GM18861 (cell line): ENCODE measurements at regions not wholly inside any gene's neighbourhood (a gene's known extent, or its start where the extent isn't known, plus 50 kb on each side); places are given as distances from the start of the nearest gene placed in this dataset.
A peak's percentile ranks its signal among the peaks of the same experiment; 100 is the strongest.

Experiments
- ATAC-seq: cut with Tn5 transposase; IDR thresholded peaks from one replicate; pipeline ENCODE4 v1.9.1; 2021; ENCODE audit not compliant: unreplicated experiment

- no peak for ATAC-seq
Measured at GRCh38 chr3:190790185-190790584, 72.3 kb downstream of the GMNC start.

DNA sequence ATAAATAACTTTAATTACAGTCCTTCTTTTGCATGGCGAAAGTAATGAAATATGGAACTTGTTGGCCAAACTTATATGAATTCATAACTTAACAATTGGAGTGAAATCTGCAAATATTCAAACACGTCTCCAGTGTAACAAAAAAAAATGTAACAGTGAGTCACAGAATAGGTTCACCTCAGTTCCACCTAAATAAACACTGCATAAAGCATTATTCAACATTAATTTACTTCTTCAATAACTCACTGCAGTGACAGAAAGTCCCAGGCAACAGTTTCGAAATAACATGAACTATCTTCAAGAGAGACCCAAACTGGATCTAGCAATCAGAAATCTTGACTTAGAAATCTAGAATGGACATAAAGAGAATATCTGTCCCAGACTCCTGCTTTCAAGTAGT is 75.6 kb downstream of the GMNC start:
- no peak for ATAC-seq

DNA sequence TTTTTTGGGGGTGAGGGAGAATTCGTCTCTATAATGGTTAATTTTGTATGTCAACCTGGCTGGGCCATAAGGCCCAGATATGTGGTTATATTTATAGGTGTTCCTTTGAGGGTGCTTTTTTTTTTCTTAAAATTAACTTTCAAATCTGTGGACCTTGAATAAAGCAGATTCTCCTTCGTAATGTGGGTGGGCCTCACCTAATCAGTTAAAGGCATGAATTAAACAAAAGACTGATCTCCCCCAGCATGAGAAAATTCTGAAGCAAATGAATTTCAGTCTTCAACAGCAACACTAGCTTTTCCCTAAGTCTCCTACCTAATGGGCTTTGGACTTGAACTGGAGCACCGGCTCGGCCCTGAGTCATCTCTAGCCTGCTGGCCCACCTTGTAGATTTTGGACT is 77.4 kb downstream of the GMNC start:
- ATAC-seq = no peak

GRCh38 chr3:190780524-190780923 is 82.0 kb downstream of the GMNC start:
- no peak for ATAC-seq

DNA sequence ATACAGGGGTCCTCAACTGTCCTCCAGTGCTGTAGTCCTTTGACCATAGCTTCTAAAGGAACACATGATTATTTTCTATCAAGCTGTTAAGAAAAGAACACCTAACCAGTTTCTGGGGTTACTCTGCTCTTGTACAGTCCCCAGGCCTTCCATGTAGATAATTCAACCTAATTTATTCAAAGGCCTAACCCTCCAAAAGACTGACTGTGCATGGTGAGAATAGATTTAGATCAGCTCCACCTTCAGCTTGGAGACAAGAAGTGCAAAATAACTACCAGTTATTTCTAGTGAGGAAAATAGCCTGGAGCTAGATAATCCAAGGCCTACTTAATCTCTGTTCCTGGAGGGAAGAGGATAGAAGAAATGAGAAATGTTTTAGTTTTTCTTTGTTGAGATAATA is 87.9 kb downstream of the GMNC start:
- no peak for ATAC-seq

DNA sequence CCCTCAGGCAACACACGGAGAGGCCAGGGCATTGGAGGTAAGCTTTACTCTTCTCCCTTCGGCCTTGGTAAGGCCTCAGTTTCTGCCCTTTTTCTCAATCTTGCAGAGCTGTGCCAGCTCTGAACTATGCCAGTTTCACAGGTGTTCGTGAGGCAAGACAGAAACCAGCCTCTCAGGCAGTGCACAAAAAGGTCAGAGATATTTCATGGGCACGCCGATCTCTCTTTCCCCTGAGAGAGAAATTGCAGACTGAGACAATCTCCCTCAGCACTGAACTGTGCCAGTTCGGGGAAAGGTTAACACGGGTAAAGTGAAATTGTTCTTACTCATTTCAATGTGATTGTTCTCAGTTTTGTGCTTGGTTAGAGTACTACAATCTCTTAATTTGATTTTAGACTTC is 88.5 kb downstream of the GMNC start:
- ATAC-seq = no peak

- no peak for ATAC-seq
Measured at GRCh38 chr3:190772831-190773230, 89.7 kb downstream of the GMNC start.

GRCh38 chr3:190768891-190769290 is 93.6 kb downstream of the GMNC start:
- ATAC-seq = no peak

DNA sequence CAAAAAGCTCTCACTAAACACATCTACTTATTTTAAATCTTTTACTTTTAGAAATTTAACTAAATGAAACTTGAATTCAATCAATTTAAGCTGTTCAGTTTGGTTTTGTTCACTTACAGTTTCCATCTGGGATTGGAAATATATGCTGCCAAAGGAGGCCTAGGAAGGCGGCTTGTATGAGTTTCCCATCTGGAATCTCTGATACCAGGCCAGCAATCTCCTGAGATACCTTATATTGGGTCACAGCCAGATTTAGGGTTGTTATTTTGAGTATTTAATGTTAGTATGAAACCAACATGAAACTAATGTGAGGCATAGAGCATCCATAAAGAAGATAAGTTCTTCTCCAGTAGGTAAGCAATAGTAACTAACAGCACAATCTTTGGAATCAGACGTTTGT is 94.6 kb downstream of the GMNC start:
- no peak for ATAC-seq

DNA sequence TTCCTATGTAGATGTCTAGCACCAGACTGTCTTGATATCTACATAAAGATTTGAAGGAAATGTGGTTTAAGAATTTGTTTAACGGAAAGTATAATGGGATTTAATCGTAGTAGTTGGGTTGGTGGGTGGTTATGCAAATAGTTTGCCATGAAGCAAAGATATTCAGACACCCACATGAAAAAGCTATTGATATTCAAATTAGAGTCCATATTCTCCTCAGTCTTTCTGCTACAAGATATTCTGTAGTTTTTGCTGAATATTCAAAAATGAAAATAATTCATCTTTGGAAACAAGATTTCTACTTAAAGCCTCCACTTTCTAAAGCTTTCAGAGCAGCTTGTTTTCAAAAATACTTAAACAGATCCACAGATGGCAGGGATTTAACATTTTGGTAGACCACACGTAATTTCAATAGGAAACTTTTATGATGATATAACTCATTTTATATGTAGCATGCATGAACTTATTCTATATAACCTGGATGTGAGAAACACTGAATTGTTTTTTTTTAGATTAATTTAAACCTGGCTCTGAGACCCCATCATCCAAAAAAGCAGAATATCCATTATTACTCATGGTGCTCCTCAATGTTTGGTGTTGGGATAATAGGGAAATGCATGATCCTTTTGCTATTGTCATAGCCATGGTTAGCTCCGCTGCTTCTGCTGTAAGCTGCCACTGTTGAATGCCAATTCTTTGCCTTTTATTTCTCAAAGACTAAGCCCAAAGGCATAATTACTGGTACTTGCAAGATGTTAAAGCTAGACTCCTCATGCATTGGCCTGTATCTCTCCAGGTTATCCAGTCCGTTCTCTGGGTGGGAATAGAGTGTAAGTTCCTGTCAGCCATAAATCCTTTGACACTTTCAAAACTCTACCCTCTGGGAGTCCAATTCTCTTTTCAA is 98.0 kb downstream of the GMNC start:
- no peak for ATAC-seq

GRCh38 chr3:190762801-190763200 is 99.7 kb downstream of the GMNC start:
- no peak for ATAC-seq

DNA sequence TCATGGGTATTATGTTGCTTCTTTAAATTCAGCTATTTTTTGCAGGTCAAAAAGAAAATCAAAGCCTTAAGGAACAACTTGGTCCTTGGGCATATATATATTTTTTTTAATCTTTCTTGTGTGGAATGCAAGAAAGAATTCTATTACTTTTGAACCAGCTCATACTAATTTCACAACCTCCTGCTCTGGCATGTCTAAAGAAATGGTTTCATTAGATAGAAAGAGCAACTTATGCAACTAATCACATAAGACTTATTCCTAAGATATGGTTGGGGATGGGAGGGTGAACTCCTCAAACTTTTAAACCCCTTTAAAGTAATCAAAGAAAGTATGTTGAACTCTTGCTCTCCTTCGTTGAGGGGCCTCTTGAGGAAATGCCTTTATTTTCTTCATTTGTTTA is 114.9 kb downstream of the GMNC start:
- no peak for ATAC-seq

DNA sequence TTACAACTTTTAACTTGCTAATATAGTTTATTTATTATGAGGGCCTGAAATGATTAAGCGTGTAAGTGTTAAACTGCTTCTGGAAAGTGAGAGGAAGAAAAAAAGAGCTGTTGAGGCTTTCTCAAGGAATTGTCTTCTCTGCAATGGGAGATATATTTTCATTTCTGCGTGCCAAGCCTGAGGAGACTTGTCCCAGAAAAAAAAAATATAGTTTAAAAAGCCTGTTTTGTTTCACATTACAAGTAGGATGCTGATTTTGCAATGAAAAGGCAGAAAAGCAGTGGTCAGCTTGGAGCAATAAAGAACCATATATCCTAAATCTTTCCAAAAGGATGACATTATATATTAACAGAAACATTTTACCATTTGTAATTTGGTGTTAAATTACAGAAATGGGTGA is 115.5 kb downstream of the GMNC start:
- ATAC-seq = no peak

- no peak for ATAC-seq
Measured at GRCh38 chr3:190746531-190746930, 116.0 kb downstream of the GMNC start.

GRCh38 chr3:190741788-190742187 is 120.7 kb downstream of the GMNC start:
- no peak for ATAC-seq

- ATAC-seq = no peak
Measured at GRCh38 chr3:190739641-190740185, 122.8 kb downstream of the GMNC start.

DNA sequence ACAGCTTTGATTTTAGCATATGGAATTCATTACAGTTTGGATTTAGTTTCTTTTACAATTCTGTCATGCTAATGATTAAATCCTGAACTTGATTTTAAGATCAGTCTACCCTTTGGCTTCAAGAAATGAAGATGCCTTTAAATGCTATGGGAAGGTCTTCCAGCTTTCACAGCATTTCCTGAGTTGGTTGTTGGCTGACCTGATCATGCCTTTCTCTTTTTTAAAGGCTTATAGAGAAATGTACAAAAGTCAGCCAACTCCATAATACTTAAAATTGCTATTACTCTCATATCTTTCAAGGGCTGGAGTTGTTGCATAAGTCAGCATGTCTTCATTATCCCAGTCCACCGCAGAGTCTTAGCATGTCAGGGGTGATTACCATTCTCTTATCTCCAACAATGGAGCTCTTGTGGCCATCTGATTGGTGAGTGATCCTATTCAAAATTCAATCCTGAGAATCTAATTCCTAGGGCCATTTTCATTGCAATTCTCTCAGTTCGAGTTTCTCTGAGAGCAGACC is 123.8 kb downstream of the GMNC start:
- ATAC-seq = no peak

- no peak for ATAC-seq
Measured at GRCh38 chr3:190737446-190737845, 125.0 kb downstream of the GMNC start.

DNA sequence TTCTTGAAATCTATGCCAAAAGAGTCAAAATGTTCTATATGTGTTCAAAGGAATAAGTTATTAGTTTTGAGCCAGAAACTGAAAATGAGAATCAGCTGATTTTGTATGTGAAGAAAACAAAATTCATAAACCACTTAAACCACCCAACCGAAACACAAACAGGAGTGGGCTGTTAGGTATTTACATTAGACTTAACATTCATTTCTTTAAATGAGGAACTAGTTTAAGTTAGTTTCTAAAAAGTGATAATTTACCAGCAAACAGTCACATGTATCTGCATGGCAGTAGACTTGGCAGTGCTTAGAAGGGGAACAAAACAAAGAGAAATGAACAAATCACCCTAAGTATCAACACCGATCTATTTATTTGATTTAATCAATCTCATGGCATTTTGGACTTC is 128.0 kb downstream of the GMNC start:
- ATAC-seq = peak; percentile 75

- no peak for ATAC-seq
Measured at GRCh38 chr3:190733591-190734146, 128.8 kb downstream of the GMNC start.

DNA sequence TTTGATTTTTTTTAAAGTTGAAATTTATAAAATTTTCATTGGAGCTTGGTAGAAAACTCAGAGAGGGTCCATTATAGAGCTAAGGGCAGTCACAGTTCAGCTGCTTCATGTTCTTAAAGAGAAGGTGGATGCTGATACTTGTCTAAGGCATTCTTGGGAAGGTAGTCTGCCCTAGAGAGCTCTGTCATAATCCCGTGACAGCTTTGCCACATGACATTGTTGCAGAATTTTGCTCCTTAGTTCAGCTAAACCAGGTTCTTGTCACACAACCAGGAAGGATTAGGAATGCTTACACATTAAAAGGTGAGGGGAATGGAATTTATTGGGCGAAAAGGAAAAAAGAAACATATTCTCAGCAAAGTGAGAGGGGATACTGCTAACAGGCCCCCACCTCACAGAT is 130.9 kb downstream of the GMNC start:
- ATAC-seq = no peak

- ATAC-seq = no peak
Measured at GRCh38 chr3:190728574-190729246, 133.8 kb downstream of the GMNC start.
